ENCODE measurements at regions not wholly inside any gene's neighbourhood (a gene's known extent, or its start where the extent isn't known, plus 50 kb on each side); places are given as distances from the start of the nearest gene placed in this dataset.

- Histone ChIP-seq H3K36me3 (no peaks in the 10 kb centered on the region), H3K27ac (no peak overlapping the region), H3K4me3 (no peak overlapping the region), H3K9me3 (no peaks in the 10 kb centered on the region), H3K27me3 (peaks cover 16% of the 10 kb centered on the region), H3K4me1 (peaks cover 11% of the 10 kb centered on the region)
- no peak for TF ChIP-seq POLR2A (IDR thresholded peaks at IDR 0.05)
- TF ChIP-seq EP300 (IDR thresholded peaks at IDR 0.05): no peak
- no peak for TF ChIP-seq POLR2AphosphoS5 (IDR thresholded peaks at IDR 0.05)
- TF ChIP-seq CTCF (IDR thresholded peaks at IDR 0.05): no peak
- WGBS: 39% methylated on average over 6 of the region's 6 CpGs
- no peak for DNase-seq (ENCODE audit: low spot score in 2 of 2)
These were observed 206.9 kb upstream of the SPRED2 start for GRCh38 chr2:65639156-65639864.

DNA sequence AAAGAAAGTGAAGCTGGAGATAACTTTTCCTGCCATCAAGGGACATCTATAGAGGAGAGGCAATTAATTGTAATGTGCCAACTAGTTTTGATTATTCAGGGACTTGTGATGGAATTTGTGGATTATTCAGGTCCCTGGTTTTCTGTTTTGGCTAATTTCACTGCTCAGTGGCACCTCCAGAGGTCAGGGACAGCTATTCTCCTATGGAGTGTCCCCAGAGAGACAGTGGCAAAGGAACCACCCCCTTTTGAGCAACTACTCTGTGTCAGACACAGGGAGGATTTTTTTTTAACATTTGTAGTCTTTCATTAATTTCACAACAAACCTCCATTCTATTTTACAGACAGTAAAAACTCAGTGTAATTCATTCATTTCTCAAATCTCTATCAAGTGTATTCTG lies 206.0 kb upstream of the SPRED2 start:
- DNase-seq (ENCODE audit: low spot score in 2 of 2): no peak
- Histone ChIP-seq H3K9me3 (no peaks in the 10 kb centered on the region), H3K27ac (no peak overlapping the region), H3K36me3 (no peaks in the 10 kb centered on the region), H3K27me3 (peaks cover 16% of the 10 kb centered on the region), H3K4me1 (peaks cover 11% of the 10 kb centered on the region), H3K4me3 (no peak overlapping the region)
- no peak for TF ChIP-seq POLR2AphosphoS5 (IDR thresholded peaks at IDR 0.05)
- TF ChIP-seq POLR2A (IDR thresholded peaks at IDR 0.05): no peak
- no peak for TF ChIP-seq EP300 (IDR thresholded peaks at IDR 0.05)
- TF ChIP-seq CTCF (IDR thresholded peaks at IDR 0.05): no peak

DNA sequence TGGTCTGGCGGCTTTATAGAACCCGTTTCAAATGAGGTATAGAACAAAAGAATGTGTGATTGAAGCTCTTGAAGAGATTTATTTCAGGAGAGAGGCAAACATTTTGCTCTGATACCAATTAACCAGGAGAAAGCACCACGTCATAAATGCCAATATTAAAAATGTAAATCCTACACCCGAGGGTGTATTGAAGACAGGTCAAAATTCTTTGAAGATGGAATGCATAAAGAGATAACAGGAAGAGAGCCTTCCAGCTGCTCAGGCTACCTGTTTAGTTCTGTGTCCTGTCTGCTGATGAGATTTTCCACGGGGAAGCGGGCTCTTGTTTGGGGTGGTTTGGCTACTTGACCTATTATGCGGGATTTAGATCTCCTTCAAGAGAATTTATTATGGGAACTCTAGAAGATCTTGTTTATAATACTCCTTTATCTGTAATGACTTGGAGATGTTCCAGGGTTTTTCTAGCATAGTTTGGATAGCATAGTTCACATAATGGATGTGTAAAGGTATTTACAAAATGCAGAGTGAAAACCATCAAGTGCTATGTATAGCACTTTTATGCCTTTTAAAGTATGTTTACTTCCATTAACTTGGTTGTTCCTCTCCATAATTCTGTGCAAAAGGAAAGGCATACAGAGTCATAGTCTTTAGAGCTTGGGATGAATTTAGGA lies 204.5 kb upstream of the SPRED2 start:
- no peak overlapping the region for H3K27ac ChIP-seq
- no peak for DNase-seq (ENCODE audit: low spot score in 2 of 2)
- H3K4me3 ChIP-seq: no peak overlapping the region
- whole genome bisulfite sequencing: 38% methylated on average over 7 of the region's 7 CpGs
- no peaks in the 10 kb centered on the region for H3K9me3 ChIP-seq
- TF ChIP-seq CTCF (IDR thresholded peaks at IDR 0.05) (no peak), EP300 (IDR thresholded peaks at IDR 0.05) (no peak), POLR2AphosphoS5 (IDR thresholded peaks at IDR 0.05) (no peak), POLR2A (IDR thresholded peaks at IDR 0.05) (no peak)
- peaks cover 11% of the 10 kb centered on the region for H3K4me1 ChIP-seq
- no peaks in the 10 kb centered on the region for H3K36me3 ChIP-seq
- H3K27me3 ChIP-seq: peaks cover 16% of the 10 kb centered on the region

GRCh38 chr2:65636024-65636423 lies 203.6 kb upstream of the SPRED2 start:
- no peak for DNase-seq (ENCODE audit: low spot score in 2 of 2)
- Histone ChIP-seq H3K27ac (no peak overlapping the region), H3K4me1 (peaks cover 11% of the 10 kb centered on the region), H3K27me3 (peaks cover 16% of the 10 kb centered on the region), H3K36me3 (no peaks in the 10 kb centered on the region), H3K9me3 (no peaks in the 10 kb centered on the region), H3K4me3 (no peak overlapping the region)
- 80% methylated on average over 2 of the region's 2 CpGs for WGBS
- TF ChIP-seq CTCF (IDR thresholded peaks at IDR 0.05): no peak
- no peak for TF ChIP-seq POLR2AphosphoS5 (IDR thresholded peaks at IDR 0.05)
- TF ChIP-seq POLR2A (IDR thresholded peaks at IDR 0.05): no peak
- no peak for TF ChIP-seq EP300 (IDR thresholded peaks at IDR 0.05)

GRCh38 chr2:65634304-65634703 lies 201.9 kb upstream of the SPRED2 start:
- Histone ChIP-seq H3K36me3 (no peaks in the 10 kb centered on the region), H3K27ac (no peak overlapping the region), H3K9me3 (no peaks in the 10 kb centered on the region), H3K4me1 (peaks cover under 1% of the 10 kb centered on the region), H3K27me3 (peaks cover 9% of the 10 kb centered on the region), H3K4me3 (no peak overlapping the region)
- no peak for TF ChIP-seq POLR2A (IDR thresholded peaks at IDR 0.05)
- no peak for TF ChIP-seq CTCF (IDR thresholded peaks at IDR 0.05)
- TF ChIP-seq EP300 (IDR thresholded peaks at IDR 0.05): no peak
- no peak for TF ChIP-seq POLR2AphosphoS5 (IDR thresholded peaks at IDR 0.05)
- no peak for DNase-seq (ENCODE audit: low spot score in 2 of 2)
- 69% methylated on average over 4 of the region's 4 CpGs for WGBS

Data from suprapubic skin (tissue), 4 donors.